Skeletal muscle cell (primary cell): ENCODE measurements at regions not wholly inside any gene's neighbourhood (a gene's known extent, or its start where the extent isn't known, plus 50 kb on each side); places are given as distances from the start of the nearest gene placed in this dataset.

Experiments used
- DNase-seq: peaks from one replicate; pipeline ENCODE4 v3.0.0-alpha.2; 2010; ENCODE audit warnings: low read depth
- H3K4me3 ChIP-seq: 2 replicates; pipeline ENCODE4 v1.5.1; 2011; ENCODE audit warnings: low read depth, mild to moderate bottlenecking, control low read depth, low read length, moderate library complexity

DNA sequence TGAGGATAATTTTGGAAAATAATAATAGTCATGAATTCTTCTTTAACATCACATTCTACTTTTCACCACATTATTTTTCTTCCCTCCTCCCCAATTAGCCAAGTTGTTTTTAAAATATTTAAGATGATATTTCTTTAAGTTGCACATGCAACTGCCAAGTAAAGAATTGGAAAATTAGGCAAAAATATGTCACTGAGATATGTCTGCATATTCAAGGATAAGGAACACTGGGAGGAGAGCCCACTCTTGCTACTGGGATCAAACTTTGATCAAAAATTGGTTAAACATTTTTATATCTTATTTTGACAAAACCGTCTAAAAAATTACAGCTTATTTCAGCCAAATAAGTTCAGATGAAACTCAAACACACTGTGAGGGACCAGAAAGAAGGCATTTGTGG is 231.2 kb upstream of the TMTC1 start:
- no peak for DNase-seq
- no peak overlapping the region for H3K4me3 ChIP-seq

DNA sequence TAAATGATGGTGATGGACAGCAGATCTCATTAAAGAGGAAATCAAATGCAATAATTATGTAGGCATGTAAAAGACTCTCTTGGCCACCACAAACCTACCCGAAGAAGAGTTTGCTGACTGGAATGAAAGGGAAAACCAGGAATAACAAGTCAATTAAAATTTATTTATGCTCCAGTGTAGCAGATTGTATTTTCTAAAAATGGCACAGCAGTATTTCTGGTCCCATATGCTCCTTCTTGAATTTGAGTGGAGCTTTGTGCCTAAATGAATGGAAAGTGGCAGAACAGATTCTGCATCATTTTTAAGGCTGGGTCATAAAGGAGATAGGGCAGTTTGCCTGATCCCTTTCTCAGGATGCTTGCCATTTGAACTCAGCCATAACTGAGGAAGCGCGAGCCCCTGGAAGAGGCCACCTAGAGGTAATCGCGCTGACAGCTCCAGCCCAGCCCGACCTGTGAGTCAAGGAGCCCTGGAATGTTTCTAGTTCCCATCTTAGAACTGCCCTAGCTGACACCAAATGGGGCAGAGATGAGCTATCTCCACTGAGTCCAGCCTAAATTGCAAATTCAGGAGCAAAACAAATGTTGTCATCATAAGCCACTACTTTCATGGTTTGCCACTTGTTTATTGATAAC is 229.2 kb upstream of the TMTC1 start:
- H3K4me3 ChIP-seq, result no peak overlapping the region
- no peak for DNase-seq

DNA sequence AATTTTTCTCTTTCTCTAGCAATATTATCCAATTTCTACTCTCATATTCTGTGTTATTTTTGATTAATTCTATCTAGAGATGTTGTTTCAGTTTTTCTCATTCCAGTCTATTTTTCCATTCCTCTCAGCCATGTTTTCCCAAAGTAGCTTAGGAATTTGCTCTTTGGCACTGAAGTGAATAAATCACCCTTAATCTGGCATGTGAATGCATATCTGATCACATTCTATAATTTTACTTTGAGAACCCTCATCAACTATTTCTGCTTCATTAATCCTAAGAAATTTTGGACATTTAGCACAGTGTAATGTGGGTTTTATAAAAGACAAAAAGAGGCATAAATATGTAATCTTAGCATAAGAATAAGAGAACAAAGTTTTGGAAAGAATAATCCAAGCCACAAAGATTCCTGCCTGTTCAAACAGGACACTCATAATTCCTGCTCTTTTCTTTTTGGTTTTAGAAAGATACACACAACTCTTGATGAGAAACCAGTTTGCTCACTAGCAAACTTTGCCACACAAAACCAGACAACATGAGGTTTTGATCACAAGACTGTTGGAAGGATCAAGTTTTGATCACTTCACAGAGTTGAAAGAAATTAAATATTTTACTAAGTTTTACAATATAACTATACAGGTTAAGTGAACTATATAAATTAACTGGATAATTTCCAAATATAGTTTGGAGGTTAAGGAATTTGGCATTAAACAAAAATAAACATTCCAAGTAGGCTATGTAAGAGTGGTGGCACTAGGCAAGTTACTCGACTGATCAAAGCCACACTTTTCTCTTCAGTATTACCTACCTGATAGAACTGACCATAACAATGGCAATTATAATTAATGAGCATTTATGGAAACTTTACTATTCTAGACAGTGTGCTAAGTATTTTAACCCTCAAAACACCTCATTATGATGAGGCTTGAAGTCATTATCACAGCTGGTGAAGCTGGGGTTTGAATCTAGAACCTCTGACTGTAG is 226.6 kb upstream of the TMTC1 start:
- no peak for DNase-seq
- H3K4me3 ChIP-seq, result no peak overlapping the region

DNA sequence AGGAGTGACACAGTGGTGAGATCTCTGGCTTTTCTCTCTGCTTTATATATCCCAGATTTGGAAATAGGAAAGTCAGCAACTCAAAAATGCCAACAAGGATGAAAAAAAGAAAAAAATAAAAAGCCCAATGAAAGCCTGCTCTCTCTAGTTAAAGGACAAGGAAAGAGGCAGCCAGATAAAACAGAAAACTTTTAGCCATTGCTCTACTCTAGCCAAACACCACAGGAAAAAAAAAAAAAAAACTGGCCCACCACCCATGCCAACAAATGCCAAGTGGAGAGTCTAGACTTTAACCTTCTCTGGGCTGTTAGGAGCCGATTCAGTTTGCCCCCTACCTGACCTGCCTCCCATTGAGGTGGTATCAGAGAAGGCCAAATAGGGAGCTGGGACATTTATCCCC is 222.3 kb upstream of the TMTC1 start:
- DNase-seq, result no peak

DNA sequence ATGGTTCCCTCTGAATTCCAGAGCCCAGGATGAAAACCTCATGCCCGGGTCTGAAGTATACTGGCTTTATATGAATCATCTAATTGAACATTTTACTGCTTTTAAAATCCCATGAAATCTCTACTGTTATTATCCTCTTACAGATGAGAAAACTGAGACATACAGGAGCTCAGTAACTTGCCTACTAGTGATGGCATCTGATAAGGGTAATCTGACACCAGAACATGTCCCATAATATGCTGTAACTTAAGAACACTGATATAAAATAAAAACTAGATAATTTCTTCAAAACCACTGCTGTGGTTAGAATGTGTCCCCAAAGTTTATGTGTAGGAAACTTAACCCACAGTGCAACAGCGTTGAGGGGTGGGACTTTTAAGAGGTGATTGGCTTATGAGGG is 219.6 kb upstream of the TMTC1 start:
- no peak for DNase-seq
- H3K4me3 ChIP-seq, result no peak overlapping the region

More for the DNA sequence above, 222.3 kb upstream of the TMTC1 start:
- H3K4me3 ChIP-seq, result no peak overlapping the region

DNA sequence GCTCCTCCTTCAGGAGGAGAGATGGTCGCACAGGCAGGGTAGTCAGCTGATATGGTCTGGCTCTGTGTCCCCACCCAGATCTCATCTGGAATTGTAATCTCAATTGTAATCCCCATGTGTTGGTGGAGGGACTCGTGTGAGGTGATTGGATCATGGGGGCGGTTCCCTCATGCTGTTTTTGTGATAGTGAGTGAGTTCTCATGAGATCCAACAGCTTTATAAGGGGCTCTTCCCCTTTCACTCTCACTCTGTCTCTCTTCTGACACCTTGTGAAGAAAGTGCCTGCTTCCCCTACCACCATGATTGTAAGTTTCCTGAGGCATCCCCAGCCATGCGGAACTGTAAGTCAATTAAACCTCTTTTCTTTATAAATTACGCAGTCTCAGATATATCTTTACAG is 218.9 kb upstream of the TMTC1 start:
- H3K4me3 ChIP-seq, result no peak overlapping the region
- DNase-seq, result no peak

DNA sequence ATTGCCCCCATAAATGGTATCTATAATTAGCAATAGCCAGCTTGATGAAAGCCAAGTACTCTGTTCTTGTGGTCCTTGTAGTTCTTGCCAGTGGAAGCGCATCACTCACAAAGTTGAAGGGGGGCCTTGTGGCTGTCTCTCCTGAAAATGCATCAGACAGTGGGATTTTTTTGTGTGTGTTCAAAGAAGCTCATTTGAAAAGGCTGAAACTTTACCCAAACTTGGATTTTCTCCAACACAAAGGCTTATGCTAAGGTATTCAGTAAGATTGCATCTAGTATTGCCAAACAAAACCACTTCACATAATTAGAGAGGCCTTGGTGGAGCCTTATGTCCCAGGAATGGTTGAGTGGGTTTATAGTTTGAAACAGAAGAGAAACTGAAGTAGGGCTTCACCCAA is 216.7 kb upstream of the TMTC1 start:
- DNase-seq, result peak; percentile 60
- H3K4me3 ChIP-seq, result no peak overlapping the region

DNA sequence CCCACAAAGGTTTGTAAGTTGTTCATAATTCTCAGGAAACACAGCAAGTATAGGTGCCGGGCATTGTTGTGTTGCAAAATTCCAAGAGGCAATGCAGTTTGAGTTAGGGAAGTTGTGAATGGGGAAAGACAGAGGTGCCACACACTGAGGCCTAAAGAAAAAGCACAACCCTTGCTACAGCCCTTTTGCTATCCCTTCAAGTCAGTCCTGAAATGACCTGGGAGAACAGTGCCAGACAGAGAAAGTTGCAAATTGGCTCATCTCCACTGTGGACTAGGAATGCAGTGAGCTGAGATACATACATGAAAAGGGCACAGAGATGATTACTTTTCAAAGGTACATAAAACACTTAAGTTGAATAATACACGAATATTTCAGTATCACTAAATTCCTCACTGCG is 213.3 kb upstream of the TMTC1 start:
- no peak for DNase-seq
- H3K4me3 ChIP-seq, result no peak overlapping the region

DNA sequence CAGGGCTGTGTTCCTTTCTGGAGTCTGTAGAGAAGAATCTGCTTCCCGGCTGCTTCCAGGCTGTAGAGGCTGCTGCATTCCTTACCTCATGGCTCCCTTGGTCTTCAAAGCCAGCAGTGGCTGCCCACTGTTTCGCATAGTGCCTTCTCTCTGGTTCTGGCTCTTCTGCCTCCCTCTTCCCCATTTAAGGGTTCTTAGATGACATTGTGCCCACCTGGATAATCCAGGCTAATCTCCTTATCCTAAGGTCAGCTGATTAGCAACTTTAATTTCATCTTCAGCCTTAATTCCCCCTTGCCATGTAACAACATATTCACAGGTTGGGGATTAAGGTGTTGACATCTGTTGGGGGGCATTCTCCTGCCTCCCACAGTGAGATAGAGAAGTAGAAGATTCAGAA is 208.6 kb upstream of the TMTC1 start:
- H3K4me3 ChIP-seq, result no peak overlapping the region
- no peak for DNase-seq

DNA sequence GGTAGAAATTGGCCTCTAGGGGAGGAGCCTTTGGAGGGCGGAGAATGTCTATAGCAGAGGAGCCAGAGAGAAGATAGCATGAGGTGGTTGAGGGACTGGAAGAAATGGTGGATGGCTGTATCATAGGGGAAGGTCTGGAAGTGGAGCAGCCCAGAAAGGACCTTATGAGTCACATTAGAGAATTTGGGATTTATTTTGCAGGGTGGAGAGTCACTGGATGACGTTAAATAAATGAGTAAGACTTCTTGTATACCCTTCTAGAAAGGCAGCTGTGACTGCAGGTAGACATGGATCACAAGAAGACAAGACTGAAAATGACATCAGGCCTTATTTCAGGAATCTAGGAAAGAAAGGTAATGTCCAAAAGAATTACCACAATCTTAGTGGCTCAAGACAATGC is 208.2 kb upstream of the TMTC1 start:
- H3K4me3 ChIP-seq, result no peak overlapping the region
- DNase-seq, result no peak

DNA sequence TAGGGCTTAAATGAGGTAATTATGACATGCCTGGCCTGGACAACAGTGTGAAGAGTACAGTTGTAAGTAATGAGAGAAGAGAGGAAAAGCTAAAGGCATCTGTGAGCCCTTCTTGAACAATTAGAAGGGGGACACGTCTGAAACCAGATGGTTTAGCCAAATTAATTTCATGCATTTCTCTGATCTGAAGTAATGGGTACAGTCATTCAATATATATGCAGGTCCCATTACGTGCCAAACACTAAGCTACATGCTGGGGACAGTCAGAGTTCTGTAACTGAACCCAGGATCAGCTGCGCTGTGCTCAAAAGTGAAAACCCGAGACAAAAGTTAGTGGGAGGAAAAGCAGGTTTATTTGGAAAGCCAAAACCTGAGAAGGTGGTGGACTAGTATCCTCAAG is 207.2 kb upstream of the TMTC1 start:
- no peak for DNase-seq
- H3K4me3 ChIP-seq, result no peak overlapping the region

DNA sequence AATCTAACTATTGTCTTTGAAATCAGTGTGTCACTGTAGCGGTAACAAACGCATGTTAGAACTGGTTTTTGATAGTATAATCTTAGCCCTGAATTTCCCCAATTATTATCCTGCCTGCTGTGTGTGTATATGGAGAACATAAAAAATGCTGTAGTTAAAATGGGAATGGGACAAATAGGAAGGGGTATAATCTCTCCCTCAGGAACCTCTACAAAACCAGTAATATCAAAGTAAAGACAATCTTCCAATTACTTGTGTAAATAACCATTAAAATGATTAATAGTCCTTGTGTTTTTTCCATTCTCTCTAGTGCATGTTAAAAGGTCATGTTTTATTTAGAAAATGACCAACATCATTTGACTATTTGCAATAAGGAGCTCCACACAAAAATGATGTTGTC is 200.1 kb upstream of the TMTC1 start:
- H3K4me3 ChIP-seq, result no peak overlapping the region
- no peak for DNase-seq

DNA sequence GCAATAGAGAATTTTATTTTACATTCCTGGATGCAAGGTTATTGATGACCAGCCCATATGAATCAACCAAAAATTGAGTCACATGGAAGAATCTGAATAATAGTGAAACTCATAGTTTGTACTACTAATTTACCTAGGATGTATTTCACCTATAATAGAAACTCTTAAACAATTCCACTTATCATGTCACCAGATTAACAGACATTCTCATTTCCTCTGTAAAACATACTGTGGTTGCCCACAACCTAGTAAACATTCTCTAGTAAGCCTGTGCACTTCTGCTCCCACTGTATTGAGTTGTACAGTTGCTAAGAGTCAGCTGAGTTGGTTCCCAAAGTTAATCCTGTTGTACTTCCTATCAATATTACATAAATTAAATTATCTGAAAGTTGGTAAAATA is 196.6 kb upstream of the TMTC1 start:
- no peak for DNase-seq

DNA sequence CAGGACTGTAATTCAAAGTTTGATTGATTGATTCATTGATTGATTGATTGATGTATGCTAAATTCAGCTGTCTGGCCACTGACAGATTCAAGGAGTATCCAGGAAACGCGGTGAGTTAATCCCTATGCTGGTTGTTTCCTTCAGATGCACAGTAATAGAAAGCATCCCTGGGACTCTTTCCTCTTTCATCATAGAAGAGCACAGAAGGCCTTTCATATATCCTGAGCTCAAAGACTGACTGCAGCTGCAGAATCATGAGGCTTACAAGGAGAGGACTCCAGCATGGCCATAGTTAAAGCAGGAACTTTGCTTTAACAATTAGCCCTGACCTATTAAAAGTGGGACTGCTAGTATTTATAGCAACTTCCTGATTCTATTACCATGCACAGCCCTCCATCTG is 187.7 kb upstream of the TMTC1 start:
- DNase-seq, result no peak
- no peak overlapping the region for H3K4me3 ChIP-seq

More for the DNA sequence above, 196.6 kb upstream of the TMTC1 start:
- H3K4me3 ChIP-seq, result no peak overlapping the region

DNA sequence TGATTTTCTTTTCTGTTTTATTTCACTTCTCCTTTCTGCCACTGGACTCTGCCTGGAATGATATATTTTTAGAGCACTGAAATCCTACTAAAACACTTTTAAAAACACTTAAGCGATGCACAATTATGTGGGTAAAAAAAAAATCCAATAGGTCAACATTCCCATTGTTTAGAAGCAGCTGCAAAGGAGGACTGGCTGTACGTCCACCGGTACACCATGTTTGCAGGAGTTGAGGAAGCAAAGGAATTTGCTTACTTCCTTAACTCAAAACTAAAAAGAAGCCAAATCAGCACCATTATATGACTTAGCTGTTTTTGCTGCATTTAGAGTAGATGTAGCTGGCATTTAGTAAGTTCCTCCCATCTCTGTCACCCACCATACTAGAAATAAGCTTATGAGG is 186.8 kb upstream of the TMTC1 start:
- no peak overlapping the region for H3K4me3 ChIP-seq
- no peak for DNase-seq

DNA sequence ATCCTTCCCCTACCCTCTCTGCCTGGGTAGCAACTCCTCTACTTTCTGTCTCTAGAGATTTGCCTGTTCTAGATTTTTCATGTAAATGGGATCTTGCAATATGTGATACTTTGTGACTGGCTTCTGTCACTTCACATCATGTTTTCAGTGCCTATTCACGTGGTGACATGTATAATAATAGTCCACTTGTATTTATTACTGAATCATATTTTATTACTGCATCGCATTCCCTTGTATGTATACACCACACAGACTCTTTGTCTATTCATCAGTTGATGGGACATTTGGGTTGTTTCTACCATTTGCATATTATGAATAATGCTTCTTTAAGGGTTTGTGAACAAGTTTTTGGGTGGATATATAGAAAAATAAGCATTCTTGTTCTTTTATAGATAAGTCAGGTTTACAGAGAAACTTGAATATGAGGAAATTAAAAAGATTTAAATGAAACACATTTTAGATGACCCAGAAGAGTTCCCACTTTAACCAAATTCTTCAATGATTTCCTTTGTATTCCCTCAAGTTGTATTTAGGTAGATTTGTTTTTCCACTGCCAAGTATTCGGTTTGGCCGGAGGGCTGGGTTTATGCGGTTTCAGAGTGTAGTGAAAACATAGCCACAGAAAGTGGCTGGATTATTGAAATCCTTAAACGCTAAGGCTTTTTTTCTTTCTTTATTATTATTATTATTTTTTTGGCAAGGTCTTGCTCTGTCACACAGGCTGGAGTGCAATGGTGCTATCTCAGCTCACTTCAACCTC is 178.7 kb upstream of the TMTC1 start:
- no peak overlapping the region for H3K4me3 ChIP-seq
- no peak for DNase-seq

DNA sequence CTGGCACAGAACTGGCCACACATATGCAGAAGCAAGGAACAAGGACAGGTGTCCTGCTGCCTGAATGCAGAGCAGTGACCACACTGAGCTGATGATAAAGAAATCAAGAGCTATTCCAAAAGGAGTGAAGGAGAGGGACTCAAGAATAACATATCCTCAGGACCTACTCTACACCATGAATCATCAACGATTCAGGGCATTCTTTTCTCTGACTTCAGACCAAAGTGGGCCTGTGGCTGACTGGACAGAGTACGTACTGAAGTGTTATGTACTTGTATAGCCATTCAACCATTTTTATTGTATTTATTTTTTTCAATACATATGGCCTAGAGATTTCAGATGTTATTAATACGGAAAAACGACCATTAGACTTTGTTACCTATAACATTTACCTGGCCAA is 177.5 kb upstream of the TMTC1 start:
- DNase-seq, result peak; percentile 5
- no peak overlapping the region for H3K4me3 ChIP-seq

DNA sequence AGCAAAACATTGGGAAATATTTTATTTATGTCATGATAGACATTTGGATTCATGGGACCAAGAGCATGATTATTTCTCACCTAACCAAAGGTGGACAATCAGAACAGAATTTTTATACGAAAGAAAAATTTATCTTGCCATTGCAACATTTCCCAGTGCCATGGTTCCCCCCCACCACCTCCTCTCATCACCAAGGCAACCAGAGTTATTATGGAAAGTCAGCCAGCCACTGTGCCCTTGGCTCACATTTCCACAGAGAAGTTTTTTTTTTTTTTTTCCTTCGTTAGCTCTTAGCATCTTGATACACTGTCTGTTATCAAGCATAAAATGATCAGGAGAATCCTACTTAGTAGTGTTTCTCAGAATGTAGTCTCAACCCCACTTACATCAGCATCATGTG is 176.4 kb upstream of the TMTC1 start:
- no peak for DNase-seq
- no peak overlapping the region for H3K4me3 ChIP-seq

DNA sequence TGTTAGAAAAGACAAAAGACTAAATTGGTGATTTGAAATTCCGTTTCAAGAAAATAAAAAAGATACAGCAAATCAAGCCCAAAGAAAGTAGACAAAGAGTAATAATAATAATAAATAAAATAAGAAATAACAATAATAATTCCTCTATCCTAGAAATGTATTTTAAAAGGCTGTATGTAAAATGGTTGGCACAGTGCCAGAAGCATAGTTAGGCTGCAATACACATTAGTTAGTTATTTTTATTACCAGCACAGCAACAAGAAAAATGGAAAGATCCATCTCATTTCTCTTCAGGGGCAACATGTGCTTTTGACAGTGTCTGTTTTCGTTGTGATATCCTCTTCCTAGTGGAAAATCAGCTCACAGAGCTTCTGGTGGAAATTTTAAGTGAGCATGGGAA is 174.1 kb upstream of the TMTC1 start:
- H3K4me3 ChIP-seq, result no peak overlapping the region
- no peak for DNase-seq

DNA sequence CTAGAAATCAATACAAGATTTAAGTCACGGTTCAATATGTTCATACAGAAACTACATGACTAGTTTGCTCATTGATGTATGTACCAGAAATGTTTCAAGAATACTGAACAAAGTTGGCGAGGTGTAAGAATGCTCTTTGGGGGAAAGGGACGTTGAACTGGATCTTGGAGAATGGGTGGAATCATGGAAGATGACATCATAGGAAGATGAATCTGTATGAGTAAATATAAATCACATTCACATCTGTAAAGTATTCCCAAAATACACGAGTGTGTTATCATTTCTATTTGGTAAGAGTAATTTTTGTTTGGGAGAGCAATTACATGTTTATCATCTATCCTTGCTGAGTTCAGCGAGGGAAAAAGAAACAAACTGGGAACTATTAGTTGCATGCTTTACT is 162.2 kb upstream of the TMTC1 start:
- no peak overlapping the region for H3K4me3 ChIP-seq
- no peak for DNase-seq
